H1 (cell line): ENCODE measurements at regions not wholly inside any gene's neighbourhood (a gene's known extent, or its start where the extent isn't known, plus 50 kb on each side); places are given as distances from the start of the nearest gene placed in this dataset.

Experiments used
- CTCF ChIA-PET: fragments of 300-600 bp; sonication (Branson Sonifier 250); formaldehyde crosslinking; loops from one replicate; lab custom pipeline; 2021; ENCODE audit not compliant: partially characterized antibody; lab: Charles Lee
- POLR2A ChIA-PET: fragments of 300-600 bp; sonication (Branson Sonifier 250); formaldehyde crosslinking; loops from one replicate; lab custom pipeline; 2021; ENCODE audit warnings: inconsistent platforms; ENCODE audit not compliant: partially characterized antibody; lab: Charles Lee
- DNase-seq, 2 experiments: peaks; one replicate each; pipeline versions ENCODE4 v3.0.0 to v3.0.0-alpha.2; 2010 to 2022; ENCODE audit warnings: low spot score in 2 of 2, low read depth in 1 of 2, mixed read lengths in 1 of 2
- FAIRE-seq: peaks from 2 replicates; lab custom pipeline; 2011; peaks lifted over from hg19 to GRCh38; lab: Jason Lieb, UNC
- H2AFZ ChIP-seq: 2 replicates; pipeline ENCODE4 v1.8.1; 2012; ENCODE audit warnings: low read length, inconsistent platforms
- H2AK5ac ChIP-seq: 2 replicates; pipeline ENCODE4 v1.6.1; 2013; ENCODE audit warnings: low read depth, low read length
- H2BK120ac ChIP-seq: replicated peaks from 2 replicates; pipeline ENCODE3; 2013; ENCODE audit warnings: low read depth, low read length, inconsistent platforms
- H2BK12ac ChIP-seq: 2 replicates; pipeline ENCODE4 v1.6.1; 2013; ENCODE audit warnings: low read depth, low read length
- H2BK15ac ChIP-seq: 2 replicates; pipeline ENCODE4 v1.6.1; 2013; ENCODE audit warnings: low read length
- H2BK20ac ChIP-seq: 2 replicates; pipeline ENCODE4 v1.6.1; 2013; ENCODE audit warnings: low read length
- H2BK5ac ChIP-seq: 2 replicates; pipeline ENCODE4 v1.6.1; 2013; ENCODE audit warnings: low read depth, low read length
- H3K14ac ChIP-seq: 2 replicates; pipeline ENCODE4 v1.6.1; 2013; ENCODE audit warnings: inconsistent platforms; ENCODE audit not compliant: insufficient read length
- H3K18ac ChIP-seq: 2 replicates; pipeline ENCODE4 v1.6.1; 2013; ENCODE audit warnings: low read length; ENCODE audit errors: extremely low read depth
- H3K23ac ChIP-seq: 2 replicates; pipeline ENCODE4 v1.6.1; 2013; ENCODE audit warnings: inconsistent platforms; ENCODE audit not compliant: insufficient read length
- H3K23me2 ChIP-seq: 2 replicates; pipeline ENCODE4 v1.6.1; 2013; ENCODE audit warnings: low read depth, low read length
- H3K27ac ChIP-seq: 2 replicates; pipeline ENCODE4 v1.6.1; 2011; ENCODE audit warnings: low read depth, low read length, inconsistent platforms
- H3K27me3 ChIP-seq, 4 experiments: replicated peaks in 1 of 4; 1 replicate in 1 of 4; 2 replicates in 3 of 4; pipeline versions ENCODE4 v1.6.1 to v1.8.1; 2011 to 2013; ENCODE audit warnings: low read length in 3 of 4, mild to moderate bottlenecking in 3 of 4, inconsistent platforms in 2 of 4, mixed read lengths in 2 of 4, moderate library complexity in 1 of 4; ENCODE audit not compliant: control insufficient read depth in 3 of 4, insufficient read depth in 3 of 4; ENCODE audit errors: extremely low read depth in 1 of 4
- H3K36me3 ChIP-seq, 4 experiments: 2 replicates each; pipeline versions ENCODE4 v1.6.1 to v1.8.1; 2011 to 2013; ENCODE audit warnings: mild to moderate bottlenecking in 4 of 4, low read length in 3 of 4, moderate library complexity in 2 of 4, control low read depth in 1 of 4, inconsistent platforms in 1 of 4; ENCODE audit not compliant: insufficient read depth in 4 of 4, control insufficient read depth in 2 of 4
- H3K4ac ChIP-seq: replicated peaks from 2 replicates; pipeline ENCODE3; 2013; ENCODE audit warnings: low read length, low read depth, mixed read lengths, inconsistent platforms; ENCODE audit not compliant: insufficient read length
- H3K4me1 ChIP-seq, 4 experiments: replicated peaks in 1 of 4; 1 replicate in 1 of 4; 2 replicates in 3 of 4; pipeline versions ENCODE4 v1.6.1 to v1.8.1; 2011 to 2013; ENCODE audit warnings: low read length in 3 of 4, inconsistent platforms in 2 of 4, mixed read lengths in 1 of 4; ENCODE audit not compliant: insufficient read depth in 4 of 4, control insufficient read depth in 3 of 4
- H3K4me2 ChIP-seq, 2 experiments: 2 replicates each; pipeline versions ENCODE4 v1.6.1 to v1.8.1; 2011 to 2013; ENCODE audit warnings: low read depth in 2 of 2, low read length in 2 of 2, control low read depth in 1 of 2, inconsistent platforms in 1 of 2, mild to moderate bottlenecking in 1 of 2; ENCODE audit not compliant: insufficient read depth in 1 of 2
- H3K4me3 ChIP-seq, 4 experiments: fragments of 200-600, 300-600 bp in 1 of 4; sonication (generic), shearing (Covaris generic), sonication (Bioruptor Twin) in 1 of 4; 2 replicates each; pipeline versions ENCODE4 v1.5.1 to v1.8.1; 2011 to 2016; ENCODE audit warnings: low read length in 4 of 4, low read depth in 3 of 4, control low read depth in 2 of 4, inconsistent platforms in 2 of 4, mild to moderate bottlenecking in 2 of 4, mixed read lengths in 1 of 4, moderate library complexity in 1 of 4; ENCODE audit not compliant: insufficient read depth in 2 of 4; ENCODE audit errors: extremely low read depth in 1 of 4
- H3K56ac ChIP-seq: replicated peaks from 2 replicates; pipeline ENCODE3; 2013; ENCODE audit warnings: low read depth, mild to moderate bottlenecking, mixed read lengths, low read length, inconsistent platforms; ENCODE audit not compliant: insufficient read length
- H3K79me1 ChIP-seq: 2 replicates; pipeline ENCODE4 v1.6.1; 2013; ENCODE audit warnings: low read depth, low read length, control low read depth
- H3K79me2 ChIP-seq, 2 experiments: 2 replicates each; pipeline versions ENCODE4 v1.6.1 to v1.8.1; 2012 to 2013; ENCODE audit warnings: low read length in 2 of 2, mild to moderate bottlenecking in 2 of 2, inconsistent platforms in 1 of 2; ENCODE audit not compliant: insufficient read depth in 2 of 2, control insufficient read depth in 1 of 2
- H3K9ac ChIP-seq, 4 experiments: replicated peaks in 1 of 4; 1 replicate in 1 of 4; 2 replicates in 3 of 4; pipeline versions ENCODE4 v1.6.1 to v1.8.1; 2011 to 2013; ENCODE audit warnings: low read depth in 3 of 4, low read length in 3 of 4, control low read depth in 2 of 4, mild to moderate bottlenecking in 2 of 4, moderate library complexity in 2 of 4, inconsistent platforms in 1 of 4; ENCODE audit errors: extremely low read depth in 1 of 4
- H3K9me3 ChIP-seq, 2 experiments: 2 replicates each; pipeline versions ENCODE4 v1.6.1 to v1.8.1; 2012 to 2013; ENCODE audit warnings: mild to moderate bottlenecking in 2 of 2, moderate library complexity in 2 of 2, control low read depth in 1 of 2, inconsistent platforms in 1 of 2, low read depth in 1 of 2, low read length in 1 of 2, mixed read lengths in 1 of 2; ENCODE audit not compliant: insufficient read depth in 2 of 2
- H4K20me1 ChIP-seq, 2 experiments: replicated peaks in 1 of 2; 2 replicates each; pipeline versions ENCODE3 to v1.8.1; 2011 to 2013; ENCODE audit warnings: inconsistent platforms in 2 of 2, low read length in 2 of 2, mild to moderate bottlenecking in 1 of 2; ENCODE audit not compliant: insufficient read depth in 2 of 2, control insufficient read depth in 1 of 2
- H4K5ac ChIP-seq: 2 replicates; pipeline ENCODE4 v1.6.1; 2013; ENCODE audit warnings: low read length, low read depth, mixed read lengths, inconsistent platforms; ENCODE audit not compliant: insufficient read length
- H4K8ac ChIP-seq: 2 replicates; pipeline ENCODE4 v1.8.0; 2013; ENCODE audit warnings: mild to moderate bottlenecking, moderate library complexity, low read length, inconsistent platforms; ENCODE audit not compliant: insufficient read depth; ENCODE audit errors: extremely low read depth
- H4K91ac ChIP-seq: replicated peaks from 2 replicates; pipeline ENCODE3; 2013; ENCODE audit warnings: low read length, mixed read lengths, inconsistent platforms; ENCODE audit not compliant: insufficient read length
- CBX8 ChIP-seq: fragments of 300-800, 300-1000 bp; sonication (generic); IDR thresholded peaks from 2 replicates; pipeline ENCODE4 v1.7.1; 2016; ENCODE audit warnings: low read depth, low read length, borderline replicate concordance
- GABPA ChIP-seq: IDR thresholded peaks from 2 replicates; pipeline ENCODE4 v1.6.1; 2011; ENCODE audit warnings: mild to moderate bottlenecking, low read length, moderate library complexity, borderline replicate concordance; ENCODE audit not compliant: insufficient read depth
- GTF2F1 ChIP-seq: IDR thresholded peaks from 2 replicates; pipeline ENCODE4 v1.6.1; 2012; ENCODE audit warnings: low read depth, low read length, improper control_type of control experiment, borderline replicate concordance
- JUN ChIP-seq: IDR thresholded peaks from 2 replicates; pipeline ENCODE4 v1.6.1; 2011; ENCODE audit warnings: low read depth, mild to moderate bottlenecking, improper control_type of control experiment, low read length
- KDM5A ChIP-seq: fragments of 200-600 bp; IDR thresholded peaks from 2 replicates; pipeline ENCODE4 v1.7.1; 2012; ENCODE audit warnings: mild to moderate bottlenecking, low read length, inconsistent platforms, mixed read lengths
- POLR2AphosphoS5 ChIP-seq: IDR thresholded peaks from 2 replicates; pipeline ENCODE4 v1.6.1; 2011; ENCODE audit warnings: low read depth, low read length
- SIX5 ChIP-seq: IDR thresholded peaks from 2 replicates; pipeline ENCODE4 v1.6.1; 2011; ENCODE audit warnings: mild to moderate bottlenecking, low read depth, low read length
- SUZ12 ChIP-seq: fragments of 200-600 bp; sonication (generic); IDR thresholded peaks from 2 replicates; pipeline ENCODE4 v1.6.1; 2012; ENCODE audit warnings: mild to moderate bottlenecking, inconsistent platforms, low read length, moderate library complexity, mixed read lengths
- TAF7 ChIP-seq: optimal IDR thresholded peaks from 2 replicates; pipeline ENCODE3; 2011; ENCODE audit warnings: low read depth, mild to moderate bottlenecking, inconsistent platforms, low read length, moderate library complexity, borderline replicate concordance
- TBP ChIP-seq: IDR thresholded peaks from 2 replicates; pipeline ENCODE4 v1.6.1; 2011; ENCODE audit warnings: low read depth, low read length, improper control_type of control experiment
- TCF12 ChIP-seq: IDR thresholded peaks from 2 replicates; pipeline ENCODE4 v1.6.1; 2011; ENCODE audit warnings: low read depth, mild to moderate bottlenecking, low read length
- TEAD4 ChIP-seq: IDR thresholded peaks from 2 replicates; pipeline ENCODE4 v1.6.1; 2012; ENCODE audit warnings: low read depth, low read length, inconsistent platforms, mixed read lengths
- whole genome bisulfite sequencing, 2 experiments: shearing (Covaris generic) in 1 of 2; methylation state at CpG; one replicate each; pipeline versions ENCODE4 v1.1.6 to v1.1.7; 2013 to 2015; ENCODE audit warnings: low lambda C conversion rate in 2 of 2, mixed read lengths in 2 of 2, inconsistent platforms in 1 of 2, low coverage in 1 of 2, missing lambda C conversion rate in 1 of 2; ENCODE audit not compliant: insufficient replicate concordance in 2 of 2, insufficient coverage in 1 of 2, insufficient read length in 1 of 2; ENCODE audit errors: extremely low coverage in 1 of 2, missing lambda C conversion rate in 1 of 2; 5-methylcytosine and 5-hydroxymethylcytosine counted together
- TF ChIP-seq, protein P1 (sequence below): IDR thresholded peaks from 2 replicates; pipeline ENCODE4 v1.6.1; 2012; ENCODE audit warnings: low read length, inconsistent platforms

DNA sequence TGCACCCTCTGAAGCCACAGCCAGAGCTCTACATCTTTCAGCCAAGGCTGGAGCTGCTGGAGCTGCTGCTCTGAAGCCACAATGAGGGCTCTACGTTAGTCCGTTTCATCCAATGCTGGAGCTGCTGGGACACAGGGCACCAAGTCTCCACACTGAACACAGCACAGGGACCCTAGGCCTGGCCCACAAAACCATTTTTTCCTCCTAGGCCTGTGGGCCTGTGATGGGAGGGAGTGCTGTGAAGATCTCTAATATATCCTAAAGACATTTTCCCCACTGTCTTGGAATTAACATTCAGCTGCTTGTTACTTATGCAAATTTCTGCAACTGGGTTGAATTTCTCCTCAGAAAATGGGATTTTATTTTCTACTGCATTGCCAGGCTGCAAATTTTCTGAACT lies 441.4 kb upstream of the FAT3 start:
- H3K23ac ChIP-seq = no peak overlapping the region
- H3K18ac ChIP-seq = no peak overlapping the region
- H3K14ac ChIP-seq = no peak overlapping the region
- no peak for FAIRE-seq
- no peak overlapping the region for H2AFZ ChIP-seq
- no peaks in the 10 kb centered on the region for H3K27me3 ChIP-seq
- no peak overlapping the region for H4K5ac ChIP-seq
- H2BK120ac ChIP-seq = no peak overlapping the region
- no peak overlapping the region for H3K4me3 ChIP-seq
- no peak overlapping the region for H3K9ac ChIP-seq
- peaks cover 8 to 16% of the 10 kb centered on the region in 2 experiments; a peak in 3 of 4 replicates for H3K9me3 ChIP-seq
- no peak overlapping the region for H4K91ac ChIP-seq
- CTCF ChIA-PET = no interaction called here
- no peaks in the 10 kb centered on the region for H3K36me3 ChIP-seq
- no peak overlapping the region for H3K27ac ChIP-seq
- POLR2A ChIA-PET = no interaction called here
- H4K20me1 ChIP-seq = no peaks in the 10 kb centered on the region
- no peak overlapping the region for H2BK20ac ChIP-seq
- no peaks in the 10 kb centered on the region for H3K79me2 ChIP-seq
- no peaks in the 10 kb centered on the region for H3K79me1 ChIP-seq
- H2BK12ac ChIP-seq = no peak overlapping the region
- no peak overlapping the region for H2BK5ac ChIP-seq
- no peak overlapping the region for H2BK15ac ChIP-seq
- TF ChIP-seq SUZ12 (no peak), TEAD4 (no peak), JUN (no peak), GABPA (no peak), KDM5A (no peak), TBP (no peak), CBX8 (no peak), GTF2F1 (no peak), TCF12 (no peak), POLR2AphosphoS5 (no peak), SIX5 (no peak), TAF7 (no peak)
- TF ChIP-seq, protein P1, sequence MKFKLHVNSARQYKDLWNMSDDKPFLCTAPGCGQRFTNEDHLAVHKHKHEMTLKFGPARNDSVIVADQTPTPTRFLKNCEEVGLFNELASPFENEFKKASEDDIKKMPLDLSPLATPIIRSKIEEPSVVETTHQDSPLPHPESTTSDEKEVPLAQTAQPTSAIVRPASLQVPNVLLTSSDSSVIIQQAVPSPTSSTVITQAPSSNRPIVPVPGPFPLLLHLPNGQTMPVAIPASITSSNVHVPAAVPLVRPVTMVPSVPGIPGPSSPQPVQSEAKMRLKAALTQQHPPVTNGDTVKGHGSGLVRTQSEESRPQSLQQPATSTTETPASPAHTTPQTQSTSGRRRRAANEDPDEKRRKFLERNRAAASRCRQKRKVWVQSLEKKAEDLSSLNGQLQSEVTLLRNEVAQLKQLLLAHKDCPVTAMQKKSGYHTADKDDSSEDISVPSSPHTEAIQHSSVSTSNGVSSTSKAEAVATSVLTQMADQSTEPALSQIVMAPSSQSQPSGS = no peak
- no peak overlapping the region for H3K56ac ChIP-seq
- WGBS, 2 experiments = 78% methylated on average over 2 of the region's 2 CpGs; no CpG with 5 or more reads in 1 of the 2 experiments
- no peaks in the 10 kb centered on the region for H3K4me1 ChIP-seq
- H3K23me2 ChIP-seq = no peaks in the 10 kb centered on the region
- no peak for DNase-seq
- H3K4me2 ChIP-seq = no peak overlapping the region
- no peak overlapping the region for H2AK5ac ChIP-seq
- H3K4ac ChIP-seq = no peak overlapping the region
- H4K8ac ChIP-seq = no peak overlapping the region
